Fibroblast of lung (primary cell): ENCODE measurements at regions not wholly inside any gene's neighbourhood (a gene's known extent, or its start where the extent isn't known, plus 50 kb on each side); places are given as distances from the start of the nearest gene placed in this dataset.
"Not testable (repeated sequence)": the region's sequence is repeated elsewhere in the genome, so short reads cannot be mapped to it uniquely, and the experiment has no call there.

ENCODE experiments used
- EZH2 ChIP-seq: IDR thresholded peaks from 2 replicates; pipeline ENCODE4 v1.5.1; 2012; ENCODE audit warnings: low read length, control low read depth, mild to moderate bottlenecking; ENCODE audit errors: missing control alignments
- TF ChIP-seq, protein P1 (sequence below), 2 donors: IDR thresholded peaks in 1 of 2; conservative IDR thresholded peaks in 1 of 2; 1 replicate in 1 of 2; 2 replicates in 1 of 2; pipeline ENCODE4 v1.5.1; 2011 to 2012; ENCODE audit warnings: low read length in 2 of 2, control low read depth in 1 of 2, inconsistent platforms in 1 of 2, low read depth in 1 of 2, mild to moderate bottlenecking in 1 of 2

DNA sequence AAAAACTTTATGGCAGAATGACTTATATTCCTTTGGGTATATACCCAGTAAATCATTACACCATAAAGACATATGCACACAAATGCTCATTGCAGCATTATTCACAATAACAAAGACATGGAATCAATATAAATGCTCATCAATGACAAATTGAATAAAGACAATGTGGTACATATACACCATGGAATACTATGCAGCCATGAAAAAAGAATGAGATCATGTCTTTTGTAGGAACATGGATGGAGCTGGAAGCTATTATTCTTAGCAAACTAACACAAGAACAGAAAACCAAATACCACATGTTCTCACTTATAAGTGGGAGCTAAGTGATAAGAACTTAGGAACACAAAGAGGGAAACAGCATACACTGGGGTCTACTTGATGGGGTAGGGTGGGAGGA is 321.7 kb downstream of the ZNF674 start:
- TF ChIP-seq, protein P1, sequence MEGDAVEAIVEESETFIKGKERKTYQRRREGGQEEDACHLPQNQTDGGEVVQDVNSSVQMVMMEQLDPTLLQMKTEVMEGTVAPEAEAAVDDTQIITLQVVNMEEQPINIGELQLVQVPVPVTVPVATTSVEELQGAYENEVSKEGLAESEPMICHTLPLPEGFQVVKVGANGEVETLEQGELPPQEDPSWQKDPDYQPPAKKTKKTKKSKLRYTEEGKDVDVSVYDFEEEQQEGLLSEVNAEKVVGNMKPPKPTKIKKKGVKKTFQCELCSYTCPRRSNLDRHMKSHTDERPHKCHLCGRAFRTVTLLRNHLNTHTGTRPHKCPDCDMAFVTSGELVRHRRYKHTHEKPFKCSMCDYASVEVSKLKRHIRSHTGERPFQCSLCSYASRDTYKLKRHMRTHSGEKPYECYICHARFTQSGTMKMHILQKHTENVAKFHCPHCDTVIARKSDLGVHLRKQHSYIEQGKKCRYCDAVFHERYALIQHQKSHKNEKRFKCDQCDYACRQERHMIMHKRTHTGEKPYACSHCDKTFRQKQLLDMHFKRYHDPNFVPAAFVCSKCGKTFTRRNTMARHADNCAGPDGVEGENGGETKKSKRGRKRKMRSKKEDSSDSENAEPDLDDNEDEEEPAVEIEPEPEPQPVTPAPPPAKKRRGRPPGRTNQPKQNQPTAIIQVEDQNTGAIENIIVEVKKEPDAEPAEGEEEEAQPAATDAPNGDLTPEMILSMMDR (conservative IDR thresholded peaks at IDR 0.05 in 1 of 2, IDR thresholded peaks at IDR 0.05 in 1 of 2; ENCODE audit: low read depth in 1 of 2, low read length in 2 of 2), result not testable (repeated sequence)
- not testable (repeated sequence) for TF ChIP-seq EZH2
